SK-N-SH (cell line): ENCODE measurements at regions not wholly inside any gene's neighbourhood (a gene's known extent, or its start where the extent isn't known, plus 50 kb on each side); places are given as distances from the start of the nearest gene placed in this dataset.

ENCODE experiments used
- REST ChIP-seq: IDR thresholded peaks from 2 replicates; pipeline ENCODE4 v1.6.1; 2012; ENCODE audit warnings: mild to moderate bottlenecking, low read depth, low read length, moderate library complexity
- TAF1 ChIP-seq: IDR thresholded peaks from 2 replicates; pipeline ENCODE4 v1.6.1; 2012; ENCODE audit warnings: low read depth, mild to moderate bottlenecking, low read length, moderate library complexity, borderline replicate concordance

GRCh38 chr4:30460818-30461217 lies 259.4 kb upstream of the PCDH7 start:
- TF ChIP-seq TAF1 (no peak), REST (no peak)
